GM19328 (cell line): ENCODE measurements at regions not wholly inside any gene's neighbourhood (a gene's known extent, or its start where the extent isn't known, plus 50 kb on each side); places are given as distances from the start of the nearest gene placed in this dataset.

Source experiments
- ATAC-seq: cut with Tn5 transposase; IDR thresholded peaks from one replicate; pipeline ENCODE4 v1.9.1; 2021; ENCODE audit warnings: mild to moderate bottlenecking, moderate library complexity; ENCODE audit not compliant: unreplicated experiment

DNA sequence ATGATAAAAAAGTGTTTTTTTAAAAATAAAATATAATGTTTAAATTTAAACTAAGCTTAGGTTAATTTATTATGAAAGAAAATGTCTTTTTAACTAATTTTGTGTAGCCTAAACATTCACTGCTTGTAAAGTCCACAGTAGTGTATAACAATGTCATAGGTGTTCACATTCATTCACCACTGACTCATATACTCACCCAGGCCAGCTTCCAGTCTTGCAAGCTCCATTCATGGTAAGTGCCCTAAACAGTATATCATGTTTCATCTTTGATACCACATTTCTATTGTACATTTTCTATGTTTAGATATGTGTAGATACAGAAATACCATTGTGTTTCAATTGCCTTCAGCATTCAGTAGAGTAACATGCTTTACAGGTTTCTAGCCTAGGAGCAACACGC is 530.3 kb downstream of the EPHA5 start:
- ATAC-seq = no peak

DNA sequence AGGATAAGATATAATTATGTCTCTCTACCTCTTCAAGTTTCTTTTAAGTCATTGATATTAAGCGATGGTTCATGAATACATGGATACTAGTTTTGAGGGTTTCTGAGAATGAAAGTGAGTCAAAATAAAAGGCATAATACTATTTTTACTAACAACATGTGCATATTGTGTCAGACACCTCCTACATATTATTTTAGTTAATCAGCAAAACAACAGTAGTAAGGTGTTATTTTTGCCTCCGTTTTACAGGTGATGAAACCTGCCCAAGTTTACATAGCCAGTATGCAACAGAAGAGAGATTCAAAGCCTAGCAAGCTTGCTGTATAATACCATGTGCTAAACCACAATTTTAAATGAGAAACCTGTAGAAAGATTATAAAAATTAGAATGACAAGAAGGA is 544.1 kb downstream of the EPHA5 start:
- no peak for ATAC-seq

DNA sequence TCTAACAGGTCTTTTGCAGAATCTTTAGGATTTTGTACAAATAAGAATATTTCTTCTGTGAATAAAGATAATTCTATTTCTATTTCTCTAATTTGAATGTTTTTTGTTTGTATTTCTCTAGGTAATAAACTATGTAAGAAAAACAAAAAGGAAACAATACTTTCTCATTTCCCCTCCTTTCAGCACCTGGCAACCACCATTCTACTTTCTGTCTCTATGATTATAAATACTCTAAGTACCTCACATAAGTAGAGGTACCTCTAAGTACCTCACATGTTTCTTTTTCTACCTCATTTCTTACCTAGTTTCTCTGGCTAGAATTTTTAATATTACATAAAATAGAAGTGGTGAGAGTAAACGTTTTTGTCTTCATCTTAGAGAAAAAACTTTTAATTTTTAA is 550.0 kb downstream of the EPHA5 start:
- ATAC-seq = no peak

DNA sequence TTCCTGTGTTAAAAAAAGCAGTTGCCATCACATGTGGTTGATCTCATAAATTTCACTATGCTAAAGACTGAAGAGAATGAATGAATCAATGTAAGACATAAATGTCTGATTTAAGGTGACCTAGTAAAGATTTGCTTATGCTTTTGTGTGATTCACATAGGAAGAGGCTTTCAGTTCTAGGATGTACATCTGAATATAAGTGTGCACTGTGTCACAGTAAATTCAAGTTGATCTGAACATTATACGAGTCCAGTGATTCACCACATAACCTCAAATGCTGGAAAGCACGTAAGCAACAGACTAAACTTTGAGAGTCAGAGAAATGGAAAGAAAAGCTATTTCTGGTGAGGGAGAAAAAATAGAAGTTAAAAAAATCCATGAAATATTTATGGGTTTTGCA is 567.9 kb downstream of the EPHA5 start:
- no peak for ATAC-seq

DNA sequence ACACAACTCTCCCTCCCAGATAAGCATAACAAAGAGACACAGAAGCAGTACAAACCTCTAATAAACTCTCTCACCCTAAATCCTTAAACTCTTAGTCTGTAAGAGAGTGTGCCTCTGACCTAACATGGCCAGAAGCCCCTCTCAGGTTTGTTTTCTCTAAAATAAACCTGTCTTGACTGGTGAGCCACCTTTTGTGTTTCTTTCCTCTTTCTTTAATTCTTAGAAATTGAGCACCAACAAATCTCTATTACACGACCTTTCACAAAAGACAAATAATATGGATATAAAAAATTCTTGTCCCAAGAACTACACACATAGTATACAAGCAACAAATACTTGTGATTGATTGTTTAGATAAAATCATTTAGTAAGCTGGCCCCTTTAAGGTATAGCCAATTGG is 573.7 kb downstream of the EPHA5 start:
- no peak for ATAC-seq

DNA sequence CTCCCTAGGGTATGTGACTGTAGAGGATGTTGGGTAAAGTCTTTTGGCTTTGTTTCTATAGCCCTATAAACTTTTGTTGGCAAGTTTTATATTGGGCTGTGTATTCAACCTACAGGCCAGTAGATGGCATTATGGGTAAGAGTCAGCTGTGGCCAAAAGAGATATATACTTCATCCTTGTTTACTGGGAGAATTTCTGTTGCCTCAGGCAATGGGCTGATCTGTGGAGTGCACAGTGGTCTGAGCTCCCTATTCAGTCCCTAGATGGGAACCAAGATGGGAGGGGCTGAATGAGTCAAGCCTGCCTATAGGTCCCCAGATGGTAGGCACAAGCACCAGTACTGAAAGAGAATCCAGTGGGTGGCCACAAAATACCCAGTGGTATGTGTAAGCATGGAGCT is 580.6 kb downstream of the EPHA5 start:
- no peak for ATAC-seq

DNA sequence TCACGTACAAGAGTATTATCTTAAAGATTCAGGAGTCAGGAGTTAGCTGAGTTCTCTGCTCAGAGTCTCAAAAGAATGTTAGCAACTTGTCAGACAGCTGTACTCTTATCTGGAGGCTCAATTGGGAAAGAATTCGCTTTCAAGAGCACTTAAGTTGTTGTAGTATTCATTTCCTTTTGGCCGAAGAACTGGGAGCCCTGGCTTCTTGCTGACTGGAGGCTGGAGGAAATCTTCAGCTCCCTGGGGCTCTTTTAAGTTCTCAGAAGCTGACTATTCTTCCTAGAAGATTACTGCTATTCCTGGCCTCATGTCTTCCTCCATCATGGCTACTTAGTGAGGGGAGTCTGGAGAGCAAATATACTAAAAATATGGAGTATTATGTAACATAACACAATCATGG is 587.2 kb downstream of the EPHA5 start:
- no peak for ATAC-seq

DNA sequence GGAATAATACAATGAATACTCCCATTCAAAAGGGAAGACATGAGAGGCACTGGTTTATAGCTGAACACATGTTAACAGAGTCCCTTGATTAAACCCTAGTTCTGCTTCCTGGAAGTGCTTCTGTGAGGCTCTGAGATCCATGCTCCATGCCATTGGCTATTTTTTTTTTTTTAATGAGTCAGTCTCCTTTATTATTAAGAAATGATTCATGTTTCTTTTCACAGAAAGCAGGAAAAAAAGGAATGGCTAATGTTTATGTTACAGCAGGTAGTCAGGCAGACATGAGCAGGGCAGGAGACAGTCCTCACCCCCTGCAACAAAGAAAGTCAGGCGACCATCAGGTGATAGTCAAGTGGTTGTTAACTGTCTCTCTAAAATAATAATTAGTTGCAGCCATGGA is 598.7 kb downstream of the EPHA5 start:
- no peak for ATAC-seq

DNA sequence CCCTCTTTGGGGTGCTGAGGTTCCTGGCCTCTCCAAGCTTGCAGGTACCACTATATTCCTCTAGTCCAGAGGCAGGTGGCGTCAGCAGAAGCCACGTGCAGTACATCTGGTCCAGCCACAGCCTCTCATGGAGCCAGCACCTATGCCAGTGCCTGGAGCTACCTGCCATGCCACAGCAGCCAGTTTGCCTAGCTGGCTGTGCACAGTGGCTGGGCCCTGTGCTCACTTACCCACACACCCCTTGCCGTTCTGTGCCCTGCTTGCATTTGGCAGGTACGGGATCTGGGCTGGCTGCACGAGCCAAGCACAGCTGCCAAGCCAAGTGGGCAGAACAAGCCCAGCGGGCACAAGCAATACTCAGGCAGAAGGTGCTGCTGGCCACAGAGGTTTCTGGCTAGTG is 601.1 kb downstream of the EPHA5 start:
- no peak for ATAC-seq

DNA sequence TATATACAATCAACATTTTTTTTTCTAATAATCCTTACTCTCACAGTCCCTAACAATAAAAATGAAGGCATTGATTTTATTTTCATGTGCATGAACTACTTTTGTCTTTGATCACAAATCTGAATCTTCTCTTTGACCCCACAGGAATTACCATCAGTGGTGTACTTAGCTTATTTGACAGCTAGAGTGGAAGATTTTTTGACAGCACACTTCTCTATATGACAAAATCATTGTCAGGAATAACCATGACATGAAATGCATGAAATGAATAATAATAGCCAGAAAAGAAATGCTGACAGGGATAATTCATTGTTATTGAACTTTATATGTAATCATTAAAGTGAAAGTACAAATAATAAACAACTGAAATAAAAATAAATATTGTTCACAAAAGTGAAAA is 604.2 kb downstream of the EPHA5 start:
- no peak for ATAC-seq

DNA sequence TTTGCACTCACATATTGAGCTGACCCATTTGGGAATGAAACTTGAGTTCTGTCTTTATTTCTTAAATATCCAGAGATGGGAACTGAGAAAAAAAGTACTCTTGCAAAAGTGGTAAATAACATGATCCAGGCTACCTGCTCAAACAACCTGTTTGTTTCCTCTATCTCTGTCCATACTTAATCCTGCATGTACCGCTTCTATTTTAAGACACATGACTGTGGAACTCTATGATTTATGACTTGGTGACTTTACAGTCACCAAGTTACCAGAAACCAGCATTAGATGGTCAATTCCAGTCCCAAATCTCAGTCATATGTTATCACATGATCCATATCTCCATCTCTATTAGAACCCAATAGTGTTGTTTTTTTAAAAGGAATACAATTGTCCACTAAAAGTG is 606.7 kb downstream of the EPHA5 start:
- ATAC-seq = no peak

DNA sequence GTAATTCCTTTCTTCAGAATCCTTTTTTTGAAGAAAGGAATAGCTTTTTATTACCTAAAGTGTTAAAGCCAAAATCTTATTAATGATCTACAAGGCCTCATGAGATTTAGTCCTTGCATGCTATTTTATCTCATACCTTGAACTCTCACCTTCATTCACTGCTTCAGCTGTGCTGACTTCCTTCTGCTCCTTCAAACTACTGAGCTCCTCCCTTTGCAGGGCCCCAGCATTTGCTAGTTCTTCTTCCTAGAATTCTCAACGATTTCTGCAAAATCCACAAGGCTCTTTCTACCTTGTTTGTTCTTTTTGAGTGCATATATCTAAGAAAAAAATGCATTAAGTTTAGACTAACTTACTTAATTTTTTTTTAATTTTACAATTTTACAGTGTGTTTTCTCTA is 619.5 kb downstream of the EPHA5 start:
- ATAC-seq = no peak

DNA sequence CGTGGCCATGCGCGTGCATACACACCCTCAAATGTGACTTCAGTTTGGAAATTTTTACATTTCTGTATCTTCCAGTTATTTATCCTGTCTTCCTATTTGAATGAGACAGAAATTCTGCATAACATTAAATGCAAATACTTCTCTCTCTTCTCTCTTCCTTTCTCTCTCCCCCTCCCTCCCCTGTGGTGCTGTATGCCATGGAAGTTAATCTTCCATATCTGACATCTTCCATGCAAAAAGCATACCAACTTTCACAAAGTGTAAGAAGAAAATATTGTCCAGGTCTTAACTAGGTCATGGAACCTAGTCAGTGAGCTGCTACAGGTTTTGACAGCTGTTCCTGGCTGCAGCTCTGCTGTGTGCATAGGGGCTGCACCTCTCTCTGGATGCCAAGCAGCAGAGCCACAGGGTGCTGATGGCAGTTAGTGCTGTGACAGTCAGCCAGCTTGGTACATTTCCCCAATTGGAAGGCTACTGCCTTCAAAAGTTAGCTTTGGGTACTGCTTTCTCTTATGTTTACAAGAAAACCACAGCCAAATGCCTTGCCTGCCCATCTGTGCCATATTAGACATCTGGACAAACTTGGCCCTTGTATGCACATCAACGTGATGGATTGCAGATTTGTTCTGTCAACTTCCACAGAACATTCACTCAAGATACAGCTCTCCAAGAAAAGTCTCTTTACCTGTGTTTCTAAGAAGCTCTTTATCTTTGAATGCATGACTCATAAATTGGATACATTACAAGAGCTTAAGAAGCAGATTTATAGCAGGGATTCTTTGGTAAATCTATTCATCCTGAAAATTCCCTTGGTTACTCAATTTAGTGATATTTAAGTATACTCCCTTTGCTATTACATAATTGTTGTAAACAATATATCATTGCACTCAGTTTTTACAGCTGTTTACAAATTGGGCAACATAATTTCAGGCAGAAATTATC is 623.8 kb downstream of the EPHA5 start:
- no peak for ATAC-seq

DNA sequence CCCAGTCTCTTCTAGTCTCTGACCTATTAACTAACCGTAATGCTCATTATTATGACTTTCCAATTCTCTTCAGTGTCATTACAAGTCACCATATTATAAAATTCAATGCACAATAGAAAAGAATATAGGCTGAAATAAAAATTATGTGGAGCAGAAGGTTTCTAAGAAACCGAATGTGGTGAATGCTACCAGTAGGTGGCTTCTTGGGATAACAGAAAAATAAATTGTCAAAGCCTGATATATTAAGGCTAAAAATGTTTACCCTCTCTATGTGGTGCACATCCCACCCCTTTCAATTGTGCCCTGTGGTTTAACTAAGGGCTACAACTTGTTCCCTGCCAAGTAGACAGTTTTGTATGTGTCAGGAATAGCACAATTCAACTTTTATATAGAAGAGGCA is 624.6 kb upstream of the TECRL start:
- ATAC-seq = no peak

DNA sequence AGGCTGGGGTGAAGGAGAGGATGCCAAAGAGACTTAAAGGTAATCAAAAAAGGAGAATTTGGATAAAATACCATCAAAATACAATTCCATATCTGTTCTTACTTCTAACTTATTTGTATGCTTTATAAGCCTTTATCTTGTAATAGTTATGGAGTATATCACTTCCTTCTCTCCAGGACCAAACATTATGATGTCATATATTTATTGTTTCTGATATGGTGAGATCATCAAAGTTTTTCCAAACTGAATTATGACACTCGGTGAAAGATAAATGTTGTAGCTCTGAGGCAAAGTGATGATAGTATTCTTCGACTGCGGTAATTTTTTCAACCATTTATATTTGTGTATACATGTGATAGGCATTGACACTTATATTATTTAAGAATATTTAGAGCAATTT is 619.3 kb upstream of the TECRL start:
- ATAC-seq = no peak

DNA sequence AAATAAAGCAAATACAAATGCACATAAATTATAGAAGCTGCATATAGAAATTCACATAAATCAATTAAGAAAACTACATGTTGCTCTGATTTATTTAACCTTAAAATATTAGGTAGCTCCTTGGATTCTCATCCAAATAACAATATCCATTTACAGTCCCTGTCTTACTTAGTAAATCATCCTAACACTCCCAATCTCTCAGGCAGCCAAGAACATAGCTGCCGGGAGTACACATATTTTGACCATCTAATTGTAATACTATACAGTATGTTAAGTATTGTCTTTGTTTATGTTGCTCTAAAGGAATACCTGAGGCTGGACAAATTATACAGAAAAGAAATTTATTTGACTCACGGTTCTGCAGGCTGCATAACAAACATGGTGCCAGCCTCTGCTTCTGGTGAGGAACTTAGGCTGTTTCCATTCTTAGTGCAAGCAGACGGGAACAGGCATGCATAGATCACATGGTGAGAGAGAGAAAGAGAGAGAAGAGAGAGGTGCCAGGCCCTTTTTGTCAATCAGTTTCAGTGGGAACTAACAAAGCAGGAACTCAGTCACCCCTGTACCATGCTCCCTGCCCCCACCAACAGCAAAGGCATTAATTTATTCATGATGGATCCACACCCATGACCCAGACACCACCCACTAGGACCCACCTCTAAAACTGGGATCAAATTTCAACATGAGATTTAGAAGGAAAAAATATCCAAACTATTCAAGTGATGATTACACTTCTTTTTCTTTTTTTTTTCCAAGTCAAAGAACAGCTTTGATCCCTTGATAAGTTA is 614.8 kb upstream of the TECRL start:
- ATAC-seq = no peak

DNA sequence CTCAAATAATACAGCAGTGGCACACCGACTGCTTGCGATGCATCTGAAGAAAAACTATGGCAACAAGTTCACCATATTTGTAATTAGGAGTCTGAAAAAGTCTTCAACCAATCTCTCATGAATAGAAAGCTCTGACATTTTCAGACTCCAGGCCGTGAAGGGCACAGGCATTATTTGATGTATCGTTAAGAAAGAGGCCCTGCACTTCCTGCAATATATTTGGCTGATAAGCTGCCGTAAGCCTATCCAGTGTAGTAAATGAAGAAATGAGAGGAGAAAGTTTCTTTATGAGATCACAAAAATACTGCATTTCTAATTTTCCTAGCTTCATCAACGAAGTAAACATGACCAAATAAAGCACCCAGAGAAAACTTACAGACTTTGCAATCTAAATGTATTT is 613.8 kb upstream of the TECRL start:
- no peak for ATAC-seq

DNA sequence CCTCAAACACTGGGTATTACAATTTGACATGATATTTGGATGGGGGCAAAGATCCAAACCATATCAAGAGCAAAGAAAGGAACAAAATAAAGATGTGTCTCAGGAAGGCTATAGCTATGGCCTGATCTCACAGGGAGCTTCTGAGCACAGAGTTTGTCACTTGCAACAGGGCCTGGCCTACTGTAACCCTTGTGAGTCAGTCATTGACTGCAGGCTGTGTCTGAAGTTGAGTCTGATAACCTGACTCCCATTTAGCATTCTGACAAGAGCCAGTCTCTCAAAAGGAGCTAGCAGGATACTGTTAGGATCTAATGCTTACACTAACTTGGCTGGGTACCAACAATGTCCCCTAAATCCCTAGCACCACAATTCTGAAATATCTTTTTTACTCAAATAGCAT is 612.5 kb upstream of the TECRL start:
- no peak for ATAC-seq

DNA sequence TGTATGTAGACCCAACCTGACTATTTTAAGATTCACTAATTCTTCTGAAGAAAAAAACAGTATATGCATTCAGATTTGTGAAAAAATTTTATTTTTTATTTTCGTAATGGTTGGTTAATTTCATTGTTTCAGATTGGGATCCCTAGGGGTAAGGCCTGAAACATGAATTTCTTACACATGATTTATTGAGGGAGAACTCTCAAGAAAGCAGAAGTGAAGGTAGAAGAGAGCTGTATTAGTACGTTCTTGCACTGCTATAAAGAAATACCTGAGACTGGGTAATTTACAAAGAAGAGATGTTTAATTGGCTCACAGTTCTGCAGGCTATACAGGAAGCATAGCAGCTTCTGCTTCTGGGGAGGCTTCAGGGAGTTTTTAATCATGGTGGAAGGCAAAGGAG is 611.9 kb upstream of the TECRL start:
- no peak for ATAC-seq

DNA sequence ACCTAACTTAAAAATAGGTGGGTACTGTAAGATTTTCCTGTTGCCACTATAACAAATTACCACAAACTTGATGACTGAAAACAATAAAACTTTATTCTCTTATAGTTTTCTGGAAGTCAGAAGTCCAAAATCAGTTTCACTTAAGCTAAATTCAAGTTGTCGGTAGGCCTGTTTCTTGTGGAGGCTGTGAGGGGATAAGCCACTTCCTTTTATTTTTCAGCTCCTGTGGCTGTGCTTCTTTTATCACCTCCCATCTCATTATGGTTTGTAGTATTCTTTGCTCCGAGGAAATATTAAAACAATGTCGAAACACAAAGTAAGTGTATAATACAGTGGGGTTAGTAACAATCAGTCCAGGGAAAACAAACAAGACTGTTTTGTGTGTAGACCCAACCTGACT is 610.5 kb upstream of the TECRL start:
- ATAC-seq = no peak

DNA sequence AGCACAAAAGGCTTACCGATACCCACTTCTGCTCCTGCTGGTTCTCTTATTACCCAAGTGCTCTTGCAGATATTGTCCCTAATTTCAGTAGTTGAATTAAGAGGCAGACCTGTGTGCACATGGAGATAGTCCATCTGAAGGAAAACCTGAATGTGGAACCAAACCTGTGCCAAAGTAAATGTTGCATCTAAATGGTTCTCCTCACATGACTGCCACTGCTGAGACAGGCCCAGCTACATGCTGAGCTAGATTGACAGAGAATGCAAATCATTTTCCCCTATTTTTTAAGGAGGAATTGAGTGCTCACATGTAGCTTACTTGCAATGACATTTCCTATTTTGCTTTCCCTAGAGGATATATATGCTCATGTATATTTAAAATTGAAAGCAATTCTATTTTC is 609.1 kb upstream of the TECRL start:
- no peak for ATAC-seq

DNA sequence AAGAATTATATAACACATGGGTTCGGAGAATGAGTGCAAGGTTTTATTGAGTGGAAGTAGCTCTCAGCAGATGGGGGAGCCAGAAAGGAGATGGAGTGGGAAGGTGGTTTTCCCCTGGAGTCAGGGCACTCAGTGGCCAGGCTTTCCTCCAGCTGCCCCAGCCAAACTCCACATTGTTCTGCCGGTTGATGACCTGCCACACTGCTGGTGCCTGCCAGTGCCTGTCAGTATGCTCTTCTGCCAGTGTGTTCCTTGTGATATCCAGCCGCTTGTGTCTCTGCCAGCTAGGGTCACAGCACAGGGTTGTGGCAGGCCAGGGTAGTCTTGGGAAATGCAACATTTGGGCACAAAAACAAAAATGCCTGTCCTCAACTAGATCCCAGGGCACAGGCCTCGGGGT is 604.8 kb upstream of the TECRL start:
- ATAC-seq = no peak
